Non-pigmented ciliary epithelial cell (primary cell): ENCODE measurements at regions not wholly inside any gene's neighbourhood (a gene's known extent, or its start where the extent isn't known, plus 50 kb on each side); places are given as distances from the start of the nearest gene placed in this dataset.
"Not testable (repeated sequence)": the region's sequence is repeated elsewhere in the genome, so short reads cannot be mapped to it uniquely, and the experiment has no call there.

Experiments
- DNase-seq: peaks from one replicate; pipeline ENCODE4 v3.0.0-alpha.2; 2010; ENCODE audit warnings: low read depth

GRCh38 chr11:44388828-44389657, 79.1 kb upstream of the ALX4 start:
- no peak for DNase-seq

GRCh38 chr11:44389963-44390605, 80.1 kb upstream of the ALX4 start:
- DNase-seq = no peak

DNA sequence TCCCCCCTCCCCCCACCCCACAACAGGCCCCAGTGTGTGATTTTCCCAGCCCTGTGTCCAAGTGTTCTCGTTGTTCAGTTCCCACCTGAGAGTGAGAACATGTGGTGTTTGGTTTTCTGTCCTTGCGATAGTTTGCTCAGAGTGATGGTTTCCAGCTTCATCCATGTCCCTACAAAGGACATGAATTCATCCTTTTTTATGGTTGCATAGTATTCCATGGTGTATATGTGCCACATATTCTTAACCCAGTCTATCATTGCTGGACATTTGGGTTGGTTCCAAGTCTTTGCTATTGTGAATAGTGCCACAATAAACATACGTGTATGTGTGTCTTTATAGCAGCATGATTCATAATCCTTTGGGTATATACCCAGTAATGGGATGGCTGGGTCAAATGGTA, 81.1 kb upstream of the ALX4 start:
- DNase-seq = not testable (repeated sequence)

GRCh38 chr11:44396746-44397145, 86.8 kb upstream of the ALX4 start:
- not testable (repeated sequence) for DNase-seq

DNA sequence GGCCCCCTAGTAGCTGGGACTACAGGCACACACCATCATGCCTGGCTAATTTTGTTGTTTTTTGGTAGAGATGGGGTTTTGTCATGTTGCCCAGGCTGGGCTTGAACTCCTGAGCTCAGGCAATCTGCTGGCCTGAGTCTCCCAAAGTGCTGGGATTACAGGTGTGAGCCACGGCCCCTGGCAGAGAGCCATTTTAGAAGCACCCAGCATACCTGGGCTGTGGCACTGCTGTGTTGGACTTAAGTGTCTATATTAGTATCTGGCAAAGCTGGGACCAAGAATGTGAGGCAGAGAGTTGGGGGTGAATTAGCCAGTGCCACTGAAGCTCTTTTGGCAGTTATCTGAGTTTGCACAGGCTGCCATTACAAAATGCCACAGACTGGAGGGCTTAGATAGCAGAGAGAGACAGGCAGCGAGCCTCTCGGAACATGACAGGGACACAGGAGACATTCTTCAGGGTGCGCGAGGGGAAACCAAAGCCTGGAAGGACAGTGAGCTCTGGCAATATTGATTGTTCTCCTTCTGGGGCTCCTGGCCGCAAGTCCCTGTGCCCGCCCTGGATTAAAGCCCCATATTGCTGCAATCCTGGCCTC, 87.7 kb upstream of the ALX4 start:
- DNase-seq = no peak

GRCh38 chr11:44398266-44399030, 88.5 kb upstream of the ALX4 start:
- DNase-seq = no peak

DNA sequence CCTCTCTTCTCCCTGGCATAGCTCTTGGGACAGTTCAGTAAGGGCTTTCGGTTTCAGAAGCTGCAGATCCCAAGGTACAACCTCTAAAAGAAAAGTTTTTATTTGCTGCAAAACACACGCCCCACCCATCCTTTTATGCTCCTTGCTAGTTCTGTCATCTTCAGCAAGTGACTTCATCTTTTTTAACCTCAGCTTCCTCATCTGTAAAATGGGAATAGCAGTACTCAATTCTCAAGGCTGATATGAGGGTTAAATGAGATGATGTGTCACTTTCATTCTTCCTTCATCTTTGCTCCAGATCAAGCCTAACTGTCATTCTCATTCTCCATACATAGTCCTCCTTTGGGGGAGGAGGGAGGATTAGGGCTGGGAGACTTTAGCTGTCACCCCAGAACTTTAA, 90.0 kb upstream of the ALX4 start:
- DNase-seq = no peak

- DNase-seq = no peak
These were observed 90.5 kb upstream of the ALX4 start for GRCh38 chr11:44400431-44400830.

GRCh38 chr11:44402466-44403075, 92.6 kb upstream of the ALX4 start:
- DNase-seq = no peak

- DNase-seq = no peak
These were observed 93.2 kb upstream of the ALX4 start for GRCh38 chr11:44403176-44403575.

GRCh38 chr11:44403587-44404273, 93.8 kb upstream of the ALX4 start:
- DNase-seq = no peak

DNA sequence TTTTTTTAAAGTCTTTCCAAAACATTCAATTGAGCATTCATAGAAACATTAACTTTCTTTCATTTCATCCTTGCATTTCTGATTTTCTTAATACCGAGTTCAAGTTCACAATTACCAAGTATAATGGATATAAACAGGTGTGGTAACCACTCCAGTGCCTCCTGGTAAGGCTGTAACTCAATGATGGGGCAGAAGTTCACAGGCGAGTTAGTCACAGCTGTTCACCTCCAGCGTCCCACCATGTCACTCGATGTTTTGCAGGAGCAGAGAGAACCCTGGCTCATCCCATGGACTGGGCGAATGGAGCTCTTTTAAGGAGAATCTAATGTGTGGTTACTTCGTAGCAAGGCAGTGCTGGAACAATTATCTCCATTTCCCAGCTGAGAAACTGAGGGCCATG, 94.4 kb upstream of the ALX4 start:
- DNase-seq = no peak

DNA sequence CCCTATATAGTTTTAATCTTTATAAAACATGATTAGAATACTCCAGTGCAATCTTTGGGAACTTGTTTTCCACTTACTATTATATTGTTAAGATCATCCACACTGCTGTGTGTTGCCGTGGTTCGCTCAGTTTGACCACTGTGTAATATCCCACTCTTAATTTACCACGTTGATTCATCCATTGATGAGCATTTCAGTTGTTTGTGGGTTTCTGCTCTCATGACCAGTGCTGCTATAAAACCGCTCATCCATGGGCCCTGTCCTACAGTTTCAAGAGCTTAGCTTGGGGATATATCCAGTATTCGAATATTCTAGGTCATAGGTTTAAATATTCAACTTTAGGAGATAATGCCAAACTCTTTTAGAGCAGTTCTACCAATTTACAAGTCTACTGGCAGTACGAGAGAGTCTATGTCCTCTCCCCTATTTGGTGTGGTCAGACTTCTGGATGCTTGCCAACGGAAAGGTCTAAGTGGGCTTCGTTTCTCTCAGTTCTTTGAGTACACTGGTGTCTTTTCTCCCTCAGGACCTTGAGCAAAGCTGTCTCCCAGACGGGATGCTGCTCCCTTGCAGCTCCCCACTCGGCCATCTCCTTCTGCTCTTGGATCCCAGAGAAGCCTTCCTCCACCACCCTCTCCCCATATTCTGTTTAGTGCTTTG, 94.9 kb upstream of the ALX4 start:
- DNase-seq = no peak

- no peak for DNase-seq
These were observed 97.5 kb upstream of the ALX4 start for GRCh38 chr11:44407211-44407996.

GRCh38 chr11:44408141-44408540, 98.2 kb upstream of the ALX4 start:
- no peak for DNase-seq

GRCh38 chr11:44408711-44409470, 99.0 kb upstream of the ALX4 start:
- no peak for DNase-seq

DNA sequence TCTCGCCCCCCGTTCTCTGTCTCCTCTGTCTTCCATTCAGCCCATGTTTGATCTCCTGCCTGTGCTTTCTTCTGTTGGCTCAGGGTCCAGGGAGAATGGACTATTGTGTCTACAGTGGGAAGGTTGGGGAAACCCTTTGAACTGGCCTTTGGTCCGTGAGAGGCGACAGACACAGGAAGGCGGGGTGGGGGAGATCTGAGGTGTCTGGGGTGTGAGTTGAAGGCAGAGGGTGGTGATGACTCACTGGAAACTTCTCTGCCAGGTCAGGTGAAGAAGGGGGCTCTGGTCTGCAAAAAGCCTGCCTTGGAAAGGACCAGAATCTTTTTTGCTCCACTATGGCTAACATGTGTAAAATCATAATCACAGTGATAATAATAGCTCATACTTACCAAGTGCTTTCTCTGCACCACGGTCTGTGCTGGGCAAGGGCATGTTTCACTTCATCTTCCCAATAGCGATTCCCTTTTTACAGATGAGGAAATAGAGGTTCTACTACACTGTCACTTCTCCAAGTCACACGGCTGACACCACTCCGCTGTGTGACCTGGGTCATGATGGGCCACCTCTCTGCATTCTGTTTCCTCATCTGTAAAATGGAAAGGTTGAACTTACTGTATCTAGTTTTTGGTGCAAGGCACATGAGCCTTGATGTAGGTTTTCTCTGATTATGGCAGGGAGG, 99.8 kb upstream of the ALX4 start:
- no peak for DNase-seq

GRCh38 chr11:44416776-44417175, 106.8 kb upstream of the ALX4 start:
- no peak for DNase-seq
